ENCODE measurements at regions not wholly inside any gene's neighbourhood (a gene's known extent, or its start where the extent isn't known, plus 50 kb on each side); places are given as distances from the start of the nearest gene placed in this dataset.
A peak's percentile ranks its signal among the peaks of the same experiment; 100 is the strongest.

DNA sequence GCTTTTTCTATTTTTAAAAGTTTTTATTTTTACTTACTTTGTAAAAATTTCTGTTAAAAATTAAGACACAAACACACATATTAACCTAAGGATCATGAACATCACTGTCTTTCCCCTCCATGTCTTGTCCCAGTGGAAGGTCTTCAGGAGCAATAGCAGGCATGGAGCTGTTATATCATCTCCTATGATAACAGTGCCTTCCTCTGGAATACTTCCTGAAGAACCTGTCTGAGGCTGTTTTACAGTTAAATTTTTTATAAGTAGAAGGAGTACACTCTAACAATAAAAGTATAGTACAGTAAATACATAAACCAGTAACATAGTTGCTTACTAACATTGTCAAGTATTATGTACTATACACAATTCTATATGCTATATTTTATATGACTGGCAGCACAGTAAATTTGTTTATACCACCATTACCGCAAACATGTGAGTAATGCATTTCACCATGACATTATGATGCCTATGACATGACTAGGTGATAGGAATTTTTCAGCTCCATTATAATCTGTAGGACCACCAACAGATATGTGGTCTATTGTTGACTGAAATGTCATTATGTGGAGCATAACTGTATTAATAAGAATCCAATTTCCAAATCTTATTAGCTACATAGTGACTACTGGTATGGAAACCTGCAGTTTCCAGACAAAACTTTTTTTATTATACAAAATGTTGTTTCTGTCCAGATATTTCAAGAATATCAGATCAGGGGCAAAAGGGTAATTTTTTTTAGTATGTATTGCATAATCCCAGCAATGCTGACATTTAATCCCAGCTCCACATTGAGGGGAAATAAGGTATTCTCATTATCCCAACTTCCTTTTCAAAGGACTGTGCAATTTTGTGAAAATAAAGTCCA, 337.2 kb upstream of the SLC39A10 start:
- no peak overlapping the region for H3K9ac ChIP-seq (ENCODE audit: low read length)
- H3K27me3 ChIP-seq (ENCODE audit: low read length): no peaks in the 10 kb centered on the region
- H2AFZ ChIP-seq (ENCODE audit: low read length): no peak overlapping the region
- no peaks in the 10 kb centered on the region for H4K20me1 ChIP-seq (ENCODE audit: low read length)
- no peaks in the 10 kb centered on the region for H3K36me3 ChIP-seq (ENCODE audit: low read depth, low read length)
- POLR2A ChIA-PET (ENCODE audit: unreplicated experiment): interaction anchor here (0.5 kb wide), 1 partner anchor 577 kb away, joined by 3 read pairs; no protein-coding TSS in a partner anchor
- BruUV-seq (replicated peaks): no TSS peak
- peak; percentile 56 for ATAC-seq
- H3K9me2 ChIP-seq (replicated peaks; ENCODE audit: low read length): no peaks in the 10 kb centered on the region
- peak; percentile 67 for DNase-seq
- H3K9me3 ChIP-seq (ENCODE audit: low read length): no peaks in the 10 kb centered on the region
- CTCF ChIA-PET: interaction anchor here (0.5 to 2.0 kb wide), 5 partner anchors 227 to 1048 kb away, joined by 3 to 6 read pairs (median 6); no protein-coding TSS in a partner anchor
- peaks cover 29% of the 10 kb centered on the region for H3K4me1 ChIP-seq (ENCODE audit: insufficient read depth, low read length)
- peak overlapping the region; percentile 38 for H3K27ac ChIP-seq (ENCODE audit: low read length)
- H3K79me2 ChIP-seq (ENCODE audit: low read length): no peaks in the 10 kb centered on the region
- TF ChIP-seq, protein P1, sequence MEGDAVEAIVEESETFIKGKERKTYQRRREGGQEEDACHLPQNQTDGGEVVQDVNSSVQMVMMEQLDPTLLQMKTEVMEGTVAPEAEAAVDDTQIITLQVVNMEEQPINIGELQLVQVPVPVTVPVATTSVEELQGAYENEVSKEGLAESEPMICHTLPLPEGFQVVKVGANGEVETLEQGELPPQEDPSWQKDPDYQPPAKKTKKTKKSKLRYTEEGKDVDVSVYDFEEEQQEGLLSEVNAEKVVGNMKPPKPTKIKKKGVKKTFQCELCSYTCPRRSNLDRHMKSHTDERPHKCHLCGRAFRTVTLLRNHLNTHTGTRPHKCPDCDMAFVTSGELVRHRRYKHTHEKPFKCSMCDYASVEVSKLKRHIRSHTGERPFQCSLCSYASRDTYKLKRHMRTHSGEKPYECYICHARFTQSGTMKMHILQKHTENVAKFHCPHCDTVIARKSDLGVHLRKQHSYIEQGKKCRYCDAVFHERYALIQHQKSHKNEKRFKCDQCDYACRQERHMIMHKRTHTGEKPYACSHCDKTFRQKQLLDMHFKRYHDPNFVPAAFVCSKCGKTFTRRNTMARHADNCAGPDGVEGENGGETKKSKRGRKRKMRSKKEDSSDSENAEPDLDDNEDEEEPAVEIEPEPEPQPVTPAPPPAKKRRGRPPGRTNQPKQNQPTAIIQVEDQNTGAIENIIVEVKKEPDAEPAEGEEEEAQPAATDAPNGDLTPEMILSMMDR (conservative IDR thresholded peaks at IDR 0.05; ENCODE audit: low read depth, low read length): no peak
- TF ChIP-seq EZH2phosphoT487 (IDR thresholded peaks at IDR 0.05; ENCODE audit: borderline replicate concordance, low read length) (no peak), EZH2 (IDR thresholded peaks at IDR 0.05; ENCODE audit: low read length, unreplicated experiment) (no peak)
- no peak overlapping the region for H3K4me3 ChIP-seq (ENCODE audit: low read length)
- intact Hi-C loops (cut with micrococcal nuclease): loop anchor here (1.0 to 10.0 kb wide), 9 partner anchors 175 to 1735 kb away; partner anchors contain the start of gene DNAH7
- H3K4me2 ChIP-seq (ENCODE audit: low read length): peak overlapping the region; percentile 55
- no peaks in the 10 kb centered on the region for H3F3A ChIP-seq (ENCODE audit: low read length, unreplicated experiment)

DNA sequence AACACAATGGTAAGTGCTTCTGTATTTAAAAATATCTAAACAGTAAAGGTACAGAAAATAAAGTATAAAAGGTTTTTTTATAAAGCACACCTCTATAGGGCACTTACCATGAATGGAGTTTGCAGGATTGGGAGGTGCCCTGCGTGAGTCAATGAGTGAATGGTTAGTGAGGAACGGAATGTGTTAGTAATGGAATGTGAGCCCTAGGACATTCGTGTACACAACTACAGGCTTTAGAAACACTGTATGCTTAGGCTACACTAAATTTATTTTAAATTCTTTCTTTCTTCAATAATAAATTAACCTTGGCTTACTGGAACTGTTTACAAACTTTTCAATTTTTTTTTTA, 337.9 kb upstream of the SLC39A10 start:
- Histone ChIP-seq H3K79me2 (ENCODE audit: low read length) (no peaks in the 10 kb centered on the region), H4K20me1 (ENCODE audit: low read length) (no peaks in the 10 kb centered on the region), H3K4me1 (ENCODE audit: insufficient read depth, low read length) (peaks cover 29% of the 10 kb centered on the region), H3K9me2 (replicated peaks; ENCODE audit: low read length) (no peaks in the 10 kb centered on the region), H3K27me3 (ENCODE audit: low read length) (no peaks in the 10 kb centered on the region), H3K36me3 (ENCODE audit: low read depth, low read length) (no peaks in the 10 kb centered on the region), H3F3A (ENCODE audit: low read length, unreplicated experiment) (no peaks in the 10 kb centered on the region), H3K4me2 (ENCODE audit: low read length) (peak overlapping the region; percentile 55), H3K9ac (ENCODE audit: low read length) (no peak overlapping the region), H3K27ac (ENCODE audit: low read length) (peak overlapping the region; percentile 38), H2AFZ (ENCODE audit: low read length) (0 out of 2 replicates have a peak overlapping the region, but pooled peaks have one; percentile 36), H3K4me3 (ENCODE audit: low read length) (no peak overlapping the region), H3K9me3 (ENCODE audit: low read length) (no peaks in the 10 kb centered on the region)
- POLR2A ChIA-PET (ENCODE audit: unreplicated experiment): interaction anchor here (0.5 kb wide), 1 partner anchor 576 kb away, joined by 3 read pairs; no protein-coding TSS in a partner anchor
- ATAC-seq (peak; percentile 87), DNase-seq (peak; percentile 84)
- no TSS peak for BruUV-seq (replicated peaks)
- CTCF ChIA-PET: interaction anchor here (0.5 to 2.0 kb wide), 3 partner anchors 341 to 1048 kb away, joined by 3 to 6 read pairs (median 6); no protein-coding TSS in a partner anchor
- intact Hi-C loops (cut with micrococcal nuclease): loop anchor here (1.0 to 10.0 kb wide), 8 partner anchors 341 to 1734 kb away; partner anchors contain the start of gene DNAH7
- TF ChIP-seq, protein P1 (conservative IDR thresholded peaks at IDR 0.05; ENCODE audit: low read depth, low read length): no peak
- TF ChIP-seq EZH2phosphoT487 (IDR thresholded peaks at IDR 0.05; ENCODE audit: borderline replicate concordance, low read length) (no peak), EZH2 (IDR thresholded peaks at IDR 0.05; ENCODE audit: low read length, unreplicated experiment) (no peak)
